ENCODE measurements at regions not wholly inside any gene's neighbourhood (a gene's known extent, or its start where the extent isn't known, plus 50 kb on each side); places are given as distances from the start of the nearest gene placed in this dataset.

- H3K27ac ChIP-seq = peak overlapping the region in 3 of 4 donors; percentile 62 to 75 (median 71)
- H3K4me3 ChIP-seq = peak overlapping the region in 3 of 4 donors; percentile 46 to 68 (median 48)
- no peak for DNase-seq
- no peaks in the 10 kb centered on the region for H3K36me3 ChIP-seq
- intact Hi-C loops (cut with DNase I) = no loop called here
- no peak for TF ChIP-seq POLR2A (IDR thresholded peaks at IDR 0.05)
- TF ChIP-seq, protein P1, sequence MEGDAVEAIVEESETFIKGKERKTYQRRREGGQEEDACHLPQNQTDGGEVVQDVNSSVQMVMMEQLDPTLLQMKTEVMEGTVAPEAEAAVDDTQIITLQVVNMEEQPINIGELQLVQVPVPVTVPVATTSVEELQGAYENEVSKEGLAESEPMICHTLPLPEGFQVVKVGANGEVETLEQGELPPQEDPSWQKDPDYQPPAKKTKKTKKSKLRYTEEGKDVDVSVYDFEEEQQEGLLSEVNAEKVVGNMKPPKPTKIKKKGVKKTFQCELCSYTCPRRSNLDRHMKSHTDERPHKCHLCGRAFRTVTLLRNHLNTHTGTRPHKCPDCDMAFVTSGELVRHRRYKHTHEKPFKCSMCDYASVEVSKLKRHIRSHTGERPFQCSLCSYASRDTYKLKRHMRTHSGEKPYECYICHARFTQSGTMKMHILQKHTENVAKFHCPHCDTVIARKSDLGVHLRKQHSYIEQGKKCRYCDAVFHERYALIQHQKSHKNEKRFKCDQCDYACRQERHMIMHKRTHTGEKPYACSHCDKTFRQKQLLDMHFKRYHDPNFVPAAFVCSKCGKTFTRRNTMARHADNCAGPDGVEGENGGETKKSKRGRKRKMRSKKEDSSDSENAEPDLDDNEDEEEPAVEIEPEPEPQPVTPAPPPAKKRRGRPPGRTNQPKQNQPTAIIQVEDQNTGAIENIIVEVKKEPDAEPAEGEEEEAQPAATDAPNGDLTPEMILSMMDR (IDR thresholded peaks at IDR 0.05) = no peak
- H3K9me3 ChIP-seq = no peaks in the 10 kb centered on the region
- H3K4me1 ChIP-seq = no peaks in the 10 kb centered on the region
- 52 to 54% methylated on average over 2 of the region's 2 CpGs for WGBS, 2 donors
- H3K27me3 ChIP-seq = no peaks in the 10 kb centered on the region
Measured at GRCh38 chr1:198934426-198934825, 295.6 kb downstream of the PTPRC start.

DNA sequence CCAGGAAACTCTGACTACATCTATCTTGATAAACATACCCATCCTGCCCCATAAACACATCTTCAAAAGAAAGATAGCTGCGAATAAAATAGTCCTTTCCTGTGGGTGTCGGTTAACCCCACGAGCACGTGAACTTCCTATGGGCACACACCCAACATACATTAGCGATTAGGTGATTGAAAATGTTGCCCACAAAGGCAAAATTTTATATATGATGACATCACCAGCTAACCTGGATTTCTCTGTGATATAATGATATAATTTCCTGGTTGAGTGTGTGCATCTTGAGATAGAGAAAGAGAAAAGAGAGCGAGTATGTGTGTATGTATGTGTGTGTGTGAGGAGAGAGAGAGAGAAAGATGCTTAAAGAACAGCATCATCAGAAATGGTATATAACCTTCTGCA lies 296.1 kb downstream of the PTPRC start:
- H3K36me3 ChIP-seq = no peaks in the 10 kb centered on the region
- no peak for DNase-seq
- H3K4me1 ChIP-seq = no peaks in the 10 kb centered on the region
- TF ChIP-seq POLR2A (IDR thresholded peaks at IDR 0.05) = no peak
- TF ChIP-seq, protein P1 (IDR thresholded peaks at IDR 0.05) = no peak
- H3K4me3 ChIP-seq = peak overlapping the region; percentile 1 to 68 (median 47)
- intact Hi-C loops (cut with DNase I) = no loop called here
- peak overlapping the region in 3 of 4 donors; percentile 62 to 75 (median 71) for H3K27ac ChIP-seq
- 12 to 27% methylated on average over 6 of the region's 6 CpGs for WGBS, 2 donors
- H3K9me3 ChIP-seq = no peaks in the 10 kb centered on the region
- no peaks in the 10 kb centered on the region for H3K27me3 ChIP-seq

DNA sequence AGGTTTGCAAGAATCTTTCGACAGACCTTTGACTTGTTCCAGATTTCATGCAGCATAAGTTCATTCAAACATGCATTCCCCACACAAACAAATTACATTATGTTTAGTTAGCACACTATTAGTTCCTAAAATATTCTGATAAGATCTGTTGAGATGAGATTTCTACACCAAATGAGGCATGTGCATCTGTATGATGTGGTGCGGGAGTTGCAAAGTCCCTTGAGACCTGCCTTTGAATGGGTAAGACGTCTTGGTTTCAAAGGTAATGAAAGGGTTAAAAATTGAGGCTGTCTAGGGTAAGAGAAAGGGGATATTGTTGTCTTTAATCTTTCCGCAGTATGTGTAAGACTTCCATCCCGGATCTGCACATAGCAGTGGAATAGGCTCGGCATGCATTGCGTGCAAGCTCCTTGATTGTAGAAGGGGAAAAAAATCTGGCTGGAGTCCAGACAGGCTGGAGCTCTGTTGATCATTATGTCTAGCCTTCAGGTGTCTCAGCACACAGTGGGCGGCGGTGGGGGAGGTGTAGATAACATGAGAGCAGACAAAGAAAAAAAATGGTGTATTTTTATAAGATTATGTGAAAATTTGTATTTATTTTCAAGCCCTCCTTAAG lies 296.6 kb downstream of the PTPRC start:
- peak overlapping the region; percentile 3 to 75 (median 66) for H3K27ac ChIP-seq
- WGBS, 2 donors = 7 to 10% methylated on average over 9 of the region's 9 CpGs
- H3K27me3 ChIP-seq = no peaks in the 10 kb centered on the region
- TF ChIP-seq, protein P1 (IDR thresholded peaks at IDR 0.05) = no peak
- TF ChIP-seq POLR2A (IDR thresholded peaks at IDR 0.05) = peak in 1 of 4 donors; percentile 6
- no peaks in the 10 kb centered on the region for H3K36me3 ChIP-seq
- intact Hi-C loops (cut with DNase I) = no loop called here
- H3K4me3 ChIP-seq = peak overlapping the region; percentile 1 to 68 (median 47)
- DNase-seq = no peak
- H3K9me3 ChIP-seq = no peaks in the 10 kb centered on the region
- H3K4me1 ChIP-seq = no peaks in the 10 kb centered on the region

- Histone ChIP-seq H3K27ac (peak overlapping the region; percentile 3 to 75 (median 68)), H3K9me3 (no peaks in the 10 kb centered on the region), H3K27me3 (no peaks in the 10 kb centered on the region), H3K4me1 (no peaks in the 10 kb centered on the region), H3K4me3 (peak overlapping the region in 3 of 4 donors; percentile 46 to 68 (median 48)), H3K36me3 (no peaks in the 10 kb centered on the region)
- no peak for DNase-seq
- TF ChIP-seq, protein P1 (IDR thresholded peaks at IDR 0.05) = no peak
- no peak for TF ChIP-seq POLR2A (IDR thresholded peaks at IDR 0.05)
- intact Hi-C loops (cut with DNase I) = no loop called here
- 10 to 14% methylated on average over 6 of the region's 6 CpGs for WGBS, 2 donors
Measured at GRCh38 chr1:198936371-198937083, 297.7 kb downstream of the PTPRC start.
